ENCODE measurements at regions not wholly inside any gene's neighbourhood (a gene's known extent, or its start where the extent isn't known, plus 50 kb on each side); places are given as distances from the start of the nearest gene placed in this dataset.
A peak's percentile ranks its signal among the peaks of the same experiment; 100 is the strongest.

DNA sequence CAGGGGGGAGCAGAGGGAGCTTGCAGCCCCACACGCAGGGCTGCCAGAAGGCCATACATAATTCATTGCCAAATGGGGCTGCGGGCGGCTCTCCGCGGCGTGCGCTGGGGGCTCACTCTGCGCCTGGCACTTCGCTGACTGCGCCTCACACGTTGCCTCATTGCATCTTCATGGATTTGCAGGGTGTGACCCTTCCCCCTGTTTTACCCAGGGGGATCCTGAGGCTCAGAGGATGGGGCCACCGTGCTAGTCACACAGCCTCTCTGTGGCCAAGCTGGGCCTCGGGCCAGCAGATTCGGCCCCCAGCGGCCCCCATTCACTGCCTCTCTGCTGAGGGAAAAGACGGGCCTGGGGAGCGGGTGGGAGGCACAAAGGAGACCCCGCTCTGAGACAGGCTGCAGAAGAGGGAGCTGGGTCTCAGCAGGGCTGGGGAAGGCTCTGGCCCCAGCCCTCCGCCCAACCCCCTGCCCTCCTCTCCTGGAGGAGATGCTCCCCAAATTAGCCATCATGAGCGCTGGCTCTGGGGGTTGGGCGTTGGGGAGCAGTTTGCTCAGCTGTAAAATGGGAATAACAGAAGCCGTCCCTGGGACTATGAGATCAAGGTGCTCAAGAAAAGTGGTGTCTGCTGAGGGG lies 115.5 kb downstream of the C9orf50 start:
- Histone ChIP-seq H3K4me1 (ENCODE audit: insufficient read depth, low read length, poor library complexity, severe bottlenecking) (peaks cover 16% of the 10 kb centered on the region), H3K4me3 (ENCODE audit: low read depth, low read length, poor library complexity, severe bottlenecking) (no peak overlapping the region), H3K27me3 (replicated peaks; ENCODE audit: insufficient read depth, low read depth, low read length, poor library complexity) (no peaks in the 10 kb centered on the region), H3K27ac (ENCODE audit: low read depth, low read length, poor library complexity, severe bottlenecking) (no peak overlapping the region), H3K9me3 (ENCODE audit: low read depth, low read length, poor library complexity, severe bottlenecking) (no peaks in the 10 kb centered on the region), H3K36me3 (ENCODE audit: insufficient read depth, low read length, poor library complexity, severe bottlenecking) (peaks cover 4% of the 10 kb centered on the region)
- no TSS peak for BruUV-seq (replicated peaks)
- intact Hi-C loops (cut with micrococcal nuclease; ENCODE audit: unreplicated experiment) = no loop called here
- POLR2A ChIA-PET (ENCODE audit: low non-redundant PET) = no interaction called here
- no peak for TF ChIP-seq EZH2 (IDR thresholded peaks at IDR 0.05; ENCODE audit: borderline replicate concordance, low read depth, low read length, poor library complexity, severe bottlenecking)
- TF ChIP-seq CTCF (conservative IDR thresholded peaks at IDR 0.05; ENCODE audit: low read depth, low read length) = no peak
- DNase-seq (ENCODE audit: low spot score) = no peak
- CTCF ChIA-PET = no interaction called here

GRCh38 chr9:129504404-129504803 lies 116.5 kb downstream of the C9orf50 start:
- Histone ChIP-seq H3K4me1 (ENCODE audit: insufficient read depth, low read length, poor library complexity, severe bottlenecking) (peaks cover 26% of the 10 kb centered on the region), H3K4me3 (ENCODE audit: low read depth, low read length, poor library complexity, severe bottlenecking) (no peak overlapping the region), H3K9me3 (ENCODE audit: low read depth, low read length, poor library complexity, severe bottlenecking) (no peaks in the 10 kb centered on the region), H3K27me3 (replicated peaks; ENCODE audit: insufficient read depth, low read depth, low read length, poor library complexity) (no peaks in the 10 kb centered on the region), H3K36me3 (ENCODE audit: insufficient read depth, low read length, poor library complexity, severe bottlenecking) (peaks cover 4% of the 10 kb centered on the region), H3K27ac (ENCODE audit: low read depth, low read length, poor library complexity, severe bottlenecking) (no peak overlapping the region)
- no peak for DNase-seq (ENCODE audit: low spot score)
- ChIA-PET POLR2A (ENCODE audit: low non-redundant PET) (no interaction called here), CTCF (no interaction called here)
- intact Hi-C loops (cut with micrococcal nuclease; ENCODE audit: unreplicated experiment) = no loop called here
- no TSS peak for BruUV-seq (replicated peaks)
- no peak for TF ChIP-seq CTCF (conservative IDR thresholded peaks at IDR 0.05; ENCODE audit: low read depth, low read length)
- TF ChIP-seq EZH2 (IDR thresholded peaks at IDR 0.05; ENCODE audit: borderline replicate concordance, low read depth, low read length, poor library complexity, severe bottlenecking) = no peak

GRCh38 chr9:129501771-129502319 lies 119.1 kb downstream of the C9orf50 start:
- BruUV-seq (replicated peaks) = no TSS peak
- no peaks in the 10 kb centered on the region for H3K27me3 ChIP-seq (replicated peaks; ENCODE audit: insufficient read depth, low read depth, low read length, poor library complexity)
- no peak overlapping the region for H3K4me3 ChIP-seq (ENCODE audit: low read depth, low read length, poor library complexity, severe bottlenecking)
- H3K27ac ChIP-seq (ENCODE audit: low read depth, low read length, poor library complexity, severe bottlenecking) = peak overlapping the region; percentile 50
- intact Hi-C loops (cut with micrococcal nuclease; ENCODE audit: unreplicated experiment) = no loop called here
- no peak for DNase-seq (ENCODE audit: low spot score)
- H3K4me1 ChIP-seq (ENCODE audit: insufficient read depth, low read length, poor library complexity, severe bottlenecking) = peaks cover 47% of the 10 kb centered on the region
- CTCF ChIA-PET = no interaction called here
- TF ChIP-seq EZH2 (IDR thresholded peaks at IDR 0.05; ENCODE audit: borderline replicate concordance, low read depth, low read length, poor library complexity, severe bottlenecking) (no peak), CTCF (conservative IDR thresholded peaks at IDR 0.05; ENCODE audit: low read depth, low read length) (no peak)
- no peaks in the 10 kb centered on the region for H3K9me3 ChIP-seq (ENCODE audit: low read depth, low read length, poor library complexity, severe bottlenecking)
- POLR2A ChIA-PET (ENCODE audit: low non-redundant PET) = no interaction called here
- peaks cover 4% of the 10 kb centered on the region for H3K36me3 ChIP-seq (ENCODE audit: insufficient read depth, low read length, poor library complexity, severe bottlenecking)
